Gastrocnemius medialis (tissue), 4 donors: ENCODE measurements at regions not wholly inside any gene's neighbourhood (a gene's known extent, or its start where the extent isn't known, plus 50 kb on each side); places are given as distances from the start of the nearest gene placed in this dataset.

Source experiments
- ATAC-seq, 2 donors: fragments of 150-250 bp; one replicate each; pipeline ENCODE4 v1.9.1; 2016
- DNase-seq, 2 donors: peaks; one replicate each; pipeline ENCODE4 v3.0.0-alpha.2; 2019
- H3K27ac ChIP-seq, 4 donors: fragments of 200-600 bp; sonication (generic); 1 replicate in 1 of 4; 2 replicates in 3 of 4; pipeline ENCODE4 v1.5.1; 2016 to 2018; ENCODE audit warnings: mild to moderate bottlenecking in 2 of 4, moderate library complexity in 1 of 4
- H3K27me3 ChIP-seq, 3 donors: fragments of 200-600 bp; sonication (generic) in 2 of 3; 1 replicate in 1 of 3; 2 replicates in 2 of 3; pipeline versions ENCODE4 v1.5.1 to v1.6.0; 2016 to 2019; ENCODE audit warnings: mild to moderate bottlenecking in 1 of 3, moderate library complexity in 1 of 3
- H3K36me3 ChIP-seq, 2 donors: fragments of 200-600 bp; sonication (generic) in 1 of 2; one replicate each; pipeline ENCODE4 v1.5.1; 2017 to 2018
- H3K4me1 ChIP-seq, 2 donors: fragments of 200-600 bp; sonication (generic) in 1 of 2; one replicate each; pipeline ENCODE4 v1.5.1; 2016 to 2017; ENCODE audit warnings: mild to moderate bottlenecking in 2 of 2
- H3K4me3 ChIP-seq, 4 donors: fragments of 200-600 bp; sonication (generic) in 3 of 4; 1 replicate in 1 of 4; 2 replicates in 3 of 4; pipeline ENCODE4 v1.5.1; 2016 to 2019; ENCODE audit warnings: mild to moderate bottlenecking in 2 of 4
- H3K9me3 ChIP-seq, 3 donors: fragments of 200-600 bp; sonication (generic) in 2 of 3; 1 replicate in 1 of 3; 2 replicates in 2 of 3; pipeline ENCODE4 v1.5.1; 2016 to 2019
- POLR2A ChIP-seq, 2 donors: fragments of 450-650 bp; IDR thresholded peaks; one replicate each; pipeline ENCODE4 v1.6.1; 2017; ENCODE audit warnings: antibody characterized with exemption in 2 of 2, mild to moderate bottlenecking in 2 of 2, moderate library complexity in 2 of 2
- in situ Hi-C, 4 donors: fragments of 200-750 bp; cut with MboI; loops; one replicate each; pipeline versions ENCODE4 v1.15.0 to v1.8.0; 2017; ENCODE audit warnings: low sequenced_read_pairs in 4 of 4
- intact Hi-C: fragments of 100-400 bp; cut with DNase I; formaldehyde crosslinking; loops from one replicate; pipeline ENCODE4 v1.15.1; 2023; ENCODE audit warnings: low total_unique reads
- TF ChIP-seq, protein P1 (sequence below), 5 experiments: fragments of 450-650 bp in 3 of 5; fragments of 200-600 bp in 2 of 5; sonication (generic) in 2 of 5; IDR thresholded peaks in 4 of 5; conservative IDR thresholded peaks in 1 of 5; 1 replicate in 4 of 5; 2 replicates in 1 of 5; pipeline ENCODE4 v1.5.1; 2016 to 2019; ENCODE audit warnings: antibody characterized with exemption in 5 of 5, mild to moderate bottlenecking in 3 of 5, moderate library complexity in 3 of 5

DNA sequence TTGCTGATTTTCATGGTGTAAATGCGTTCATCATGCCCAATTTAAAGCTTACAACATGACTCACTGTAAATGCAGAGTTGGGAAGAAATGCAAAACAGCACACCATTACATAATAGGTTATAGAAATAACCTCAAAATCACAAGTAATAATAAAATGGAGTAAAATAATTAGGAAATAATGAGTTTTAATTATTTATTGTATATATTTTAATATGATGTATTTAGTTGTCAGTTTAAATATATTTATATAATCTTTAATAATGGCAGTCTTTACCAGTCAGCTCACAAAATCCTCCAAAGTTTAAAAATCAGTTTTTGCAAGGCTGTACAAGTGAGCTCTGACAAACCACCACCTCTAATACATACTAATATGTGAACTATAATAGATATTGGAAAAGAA lies 180.2 kb downstream of the RND3 start:
- in situ Hi-C loops (no loop called here), intact Hi-C loops (no loop called here)
- Histone ChIP-seq H3K27me3 (no peaks in the 10 kb centered on the region), H3K4me3 (no peak overlapping the region), H3K4me1 (no peaks in the 10 kb centered on the region), H3K36me3 (no peaks in the 10 kb centered on the region), H3K9me3 (peaks cover 0 to 9% (median 3%) of the 10 kb centered on the region in 3 donors), H3K27ac (no peak overlapping the region)
- no peak for ATAC-seq
- DNase-seq, result no peak
- TF ChIP-seq, protein P1, sequence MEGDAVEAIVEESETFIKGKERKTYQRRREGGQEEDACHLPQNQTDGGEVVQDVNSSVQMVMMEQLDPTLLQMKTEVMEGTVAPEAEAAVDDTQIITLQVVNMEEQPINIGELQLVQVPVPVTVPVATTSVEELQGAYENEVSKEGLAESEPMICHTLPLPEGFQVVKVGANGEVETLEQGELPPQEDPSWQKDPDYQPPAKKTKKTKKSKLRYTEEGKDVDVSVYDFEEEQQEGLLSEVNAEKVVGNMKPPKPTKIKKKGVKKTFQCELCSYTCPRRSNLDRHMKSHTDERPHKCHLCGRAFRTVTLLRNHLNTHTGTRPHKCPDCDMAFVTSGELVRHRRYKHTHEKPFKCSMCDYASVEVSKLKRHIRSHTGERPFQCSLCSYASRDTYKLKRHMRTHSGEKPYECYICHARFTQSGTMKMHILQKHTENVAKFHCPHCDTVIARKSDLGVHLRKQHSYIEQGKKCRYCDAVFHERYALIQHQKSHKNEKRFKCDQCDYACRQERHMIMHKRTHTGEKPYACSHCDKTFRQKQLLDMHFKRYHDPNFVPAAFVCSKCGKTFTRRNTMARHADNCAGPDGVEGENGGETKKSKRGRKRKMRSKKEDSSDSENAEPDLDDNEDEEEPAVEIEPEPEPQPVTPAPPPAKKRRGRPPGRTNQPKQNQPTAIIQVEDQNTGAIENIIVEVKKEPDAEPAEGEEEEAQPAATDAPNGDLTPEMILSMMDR (IDR thresholded peaks at IDR 0.05 in 4 of 5, conservative IDR thresholded peaks at IDR 0.05 in 1 of 5), result no peak
- no peak for TF ChIP-seq POLR2A (IDR thresholded peaks at IDR 0.05)

DNA sequence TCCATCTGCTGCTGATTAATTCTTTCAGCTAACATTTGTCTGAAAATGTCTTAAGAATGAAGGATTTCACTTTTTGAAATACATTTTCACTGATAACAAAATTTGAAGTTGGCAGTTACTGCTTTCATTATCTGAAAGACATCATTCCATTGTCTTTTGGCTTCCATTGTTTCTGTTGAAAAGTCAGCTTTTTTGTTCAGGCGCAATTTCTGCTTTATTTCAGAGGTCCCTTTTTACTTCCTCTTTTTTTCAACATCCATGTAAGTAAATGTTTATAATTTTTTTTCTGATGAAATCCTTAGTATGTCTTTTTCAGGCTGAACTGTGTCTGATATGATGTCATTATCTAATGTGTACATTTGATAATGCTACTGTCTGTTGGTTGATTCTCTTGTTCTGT lies 184.2 kb downstream of the RND3 start:
- no peak for ATAC-seq
- Histone ChIP-seq H3K27me3 (no peaks in the 10 kb centered on the region), H3K9me3 (peaks cover 0 to 9% (median 3%) of the 10 kb centered on the region in 3 donors), H3K27ac (no peak overlapping the region), H3K4me1 (no peaks in the 10 kb centered on the region), H3K4me3 (no peak overlapping the region), H3K36me3 (no peaks in the 10 kb centered on the region)
- TF ChIP-seq, protein P1 (IDR thresholded peaks at IDR 0.05 in 4 of 5, conservative IDR thresholded peaks at IDR 0.05 in 1 of 5), result no peak
- TF ChIP-seq POLR2A (IDR thresholded peaks at IDR 0.05), result no peak
- intact Hi-C loops (no loop called here), in situ Hi-C loops (no loop called here)
- no peak for DNase-seq

DNA sequence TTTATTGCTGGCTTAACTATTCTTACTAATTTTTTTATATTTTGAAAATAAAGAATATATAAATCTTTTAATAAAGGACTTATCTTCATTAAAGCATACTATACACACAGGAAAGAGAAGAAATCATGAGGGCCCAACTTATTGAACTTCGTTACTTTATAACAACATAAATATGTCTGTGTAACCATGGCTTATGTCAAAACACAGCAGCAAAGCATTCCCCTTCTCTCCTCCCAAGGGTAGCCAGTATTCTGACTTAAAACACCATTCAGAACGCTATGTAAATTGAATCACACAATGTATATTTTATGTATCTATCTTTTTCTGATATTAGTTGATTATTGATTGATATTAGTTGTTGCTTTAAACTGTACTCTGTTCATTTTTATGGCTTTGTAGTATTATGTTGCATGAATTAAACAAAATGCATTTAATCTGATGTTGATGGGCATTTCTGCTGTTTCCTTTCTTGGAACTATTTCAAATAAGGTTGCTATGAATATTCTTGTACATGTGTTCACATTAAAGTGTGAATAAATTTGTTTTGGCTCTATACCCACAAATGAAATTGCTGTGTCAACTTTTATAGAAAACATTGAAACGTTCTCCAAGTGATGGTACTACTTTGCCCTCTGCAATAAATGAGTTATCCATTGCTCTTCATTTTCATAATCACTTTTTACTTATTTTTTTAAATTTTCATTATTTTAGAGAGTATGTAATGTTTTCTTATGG lies 188.7 kb downstream of the RND3 start:
- intact Hi-C loops, result no loop called here

DNA sequence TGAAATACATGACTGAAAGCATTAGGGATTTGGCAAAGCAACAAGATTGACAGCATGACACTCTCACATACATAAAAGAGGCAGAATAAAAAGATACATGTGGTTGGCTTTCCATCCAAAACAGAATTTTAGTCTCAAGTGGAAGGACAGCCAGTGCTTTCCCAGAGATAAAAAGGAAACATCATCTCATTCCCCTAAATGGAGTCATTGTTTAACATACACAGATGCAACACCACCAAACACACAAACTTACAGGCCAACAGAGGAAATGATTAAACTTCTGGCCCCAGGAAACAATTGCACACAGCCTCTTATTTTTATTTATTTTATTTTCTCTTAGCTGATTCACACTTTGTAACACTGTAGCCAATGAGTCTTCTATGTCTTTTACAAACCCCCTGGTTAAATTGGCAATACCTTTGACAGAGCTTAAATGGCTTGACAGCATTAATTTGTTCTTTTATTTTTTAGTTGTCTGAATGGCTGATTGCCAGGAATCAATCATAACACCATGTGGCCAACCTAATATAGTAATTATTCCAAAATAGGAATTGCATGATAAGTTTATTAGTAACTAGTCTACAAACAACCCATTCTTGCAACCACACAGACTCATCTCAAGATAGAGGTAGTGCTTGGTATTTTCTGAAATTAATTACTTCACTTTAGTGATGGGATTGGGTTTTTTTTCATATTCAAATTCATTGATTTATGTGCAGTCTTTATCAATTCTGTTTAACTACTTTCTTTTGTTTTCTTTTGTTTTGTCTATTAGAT lies 190.5 kb downstream of the RND3 start:
- Histone ChIP-seq H3K27me3 (no peaks in the 10 kb centered on the region), H3K4me3 (no peak overlapping the region), H3K9me3 (no peaks in the 10 kb centered on the region), H3K27ac (no peak overlapping the region), H3K4me1 (peaks cover 0 to 7% of the 10 kb centered on the region in 2 donors), H3K36me3 (no peaks in the 10 kb centered on the region)
- DNase-seq (no peak), ATAC-seq (no peak)
- intact Hi-C loops, result no loop called here
- in situ Hi-C loops, result no loop called here
- TF ChIP-seq POLR2A (IDR thresholded peaks at IDR 0.05), result no peak
- TF ChIP-seq, protein P1 (IDR thresholded peaks at IDR 0.05 in 4 of 5, conservative IDR thresholded peaks at IDR 0.05 in 1 of 5), result no peak

More for the DNA sequence above, 188.7 kb downstream of the RND3 start:
- TF ChIP-seq, protein P1 (IDR thresholded peaks at IDR 0.05 in 4 of 5, conservative IDR thresholded peaks at IDR 0.05 in 1 of 5), result no peak
- TF ChIP-seq POLR2A (IDR thresholded peaks at IDR 0.05), result no peak
- Histone ChIP-seq H3K4me3 (no peak overlapping the region), H3K4me1 (peaks cover 0 to 7% of the 10 kb centered on the region in 2 donors), H3K27ac (no peak overlapping the region), H3K36me3 (no peaks in the 10 kb centered on the region), H3K27me3 (no peaks in the 10 kb centered on the region), H3K9me3 (peaks cover 0 to 9% (median 3%) of the 10 kb centered on the region in 3 donors)
- in situ Hi-C loops, result no loop called here
- DNase-seq (no peak), ATAC-seq (no peak)
